Anterior cingulate cortex (tissue), 58 donors: ENCODE measurements at regions not wholly inside any gene's neighbourhood (a gene's known extent, or its start where the extent isn't known, plus 50 kb on each side); places are given as distances from the start of the nearest gene placed in this dataset.
"Not testable (repeated sequence)": the region's sequence is repeated elsewhere in the genome, so short reads cannot be mapped to it uniquely, and the experiment has no call there.

ENCODE experiments used
- DNase-seq, 58 donors: peaks; one replicate each; lab custom pipeline; 2025; lab: John Stamatoyannopoulos, UW

GRCh38 chr7:11988186-11988585, 156.2 kb upstream of the THSD7A start:
- no peak for DNase-seq

- DNase-seq: no peak
These were observed 170.4 kb upstream of the THSD7A start for GRCh38 chr7:12002428-12002827.

- no peak for DNase-seq
These were observed 172.6 kb upstream of the THSD7A start for GRCh38 chr7:12004581-12004980.

GRCh38 chr7:12007576-12007975, 175.6 kb upstream of the THSD7A start:
- no peak for DNase-seq

- DNase-seq: no peak
These were observed 182.0 kb upstream of the THSD7A start for GRCh38 chr7:12013983-12014382.

GRCh38 chr7:12016439-12016838, 184.4 kb upstream of the THSD7A start:
- DNase-seq: no peak

- no peak for DNase-seq
These were observed 185.0 kb upstream of the THSD7A start for GRCh38 chr7:12017046-12017445.

GRCh38 chr7:12022011-12022410, 189.1 kb upstream of the TMEM106B start:
- not testable (repeated sequence) for DNase-seq

GRCh38 chr7:12025246-12025645, 185.8 kb upstream of the TMEM106B start:
- no peak for DNase-seq

- no peak for DNase-seq
These were observed 182.6 kb upstream of the TMEM106B start for GRCh38 chr7:12028508-12028907.

- no peak for DNase-seq
These were observed 181.0 kb upstream of the TMEM106B start for GRCh38 chr7:12030116-12030515.

- DNase-seq: no peak
These were observed 179.9 kb upstream of the TMEM106B start for GRCh38 chr7:12031186-12031585.

GRCh38 chr7:12031638-12032037, 179.5 kb upstream of the TMEM106B start:
- DNase-seq: no peak

GRCh38 chr7:12032146-12032545, 178.9 kb upstream of the TMEM106B start:
- no peak for DNase-seq

- not testable (repeated sequence) for DNase-seq
These were observed 167.6 kb upstream of the TMEM106B start for GRCh38 chr7:12043457-12043856.

GRCh38 chr7:12052211-12052610, 158.9 kb upstream of the TMEM106B start:
- no peak for DNase-seq

- DNase-seq: no peak
These were observed 157.5 kb upstream of the TMEM106B start for GRCh38 chr7:12053561-12053960.

GRCh38 chr7:12054830-12055229, 156.3 kb upstream of the TMEM106B start:
- no peak for DNase-seq

- DNase-seq: no peak
These were observed 154.7 kb upstream of the TMEM106B start for GRCh38 chr7:12056381-12056780.

- no peak for DNase-seq
These were observed 154.1 kb upstream of the TMEM106B start for GRCh38 chr7:12056977-12057376.

- DNase-seq: no peak
These were observed 149.0 kb upstream of the TMEM106B start for GRCh38 chr7:12062062-12062461.

- no peak for DNase-seq
These were observed 146.4 kb upstream of the TMEM106B start for GRCh38 chr7:12064586-12065127.

GRCh38 chr7:12066004-12066403, 145.1 kb upstream of the TMEM106B start:
- no peak for DNase-seq
